WTC11 (cell line): ENCODE measurements at regions not wholly inside any gene's neighbourhood (a gene's known extent, or its start where the extent isn't known, plus 50 kb on each side); places are given as distances from the start of the nearest gene placed in this dataset.

Experiments
- ELF4 ChIP-seq: sonication (generic); formaldehyde crosslinking; IDR thresholded peaks from 2 replicates; pipeline ENCODE4 v1.8.1; 2022; ENCODE audit warnings: low read depth, mild to moderate bottlenecking, moderate library complexity, missing genetic modification reagents
- RELA ChIP-seq: sonication (generic); formaldehyde crosslinking; IDR thresholded peaks from 2 replicates; pipeline ENCODE4 v1.8.1; 2022; ENCODE audit warnings: missing genetic modification reagents, mild to moderate bottlenecking, borderline replicate concordance
- SMAD3 ChIP-seq: sonication (generic); formaldehyde crosslinking; IDR thresholded peaks from 2 replicates; pipeline ENCODE4 v1.8.0; 2022; ENCODE audit warnings: missing genetic modification reagents, mild to moderate bottlenecking, borderline replicate concordance
- SMAD4 ChIP-seq: sonication (generic); formaldehyde crosslinking; IDR thresholded peaks from 2 replicates; pipeline ENCODE4 v1.8.0; 2022; ENCODE audit warnings: mild to moderate bottlenecking, missing genetic modification reagents
- SOX15 ChIP-seq: fragments of 250-450 bp; sonication (Bioruptor Pico); IDR thresholded peaks from 2 replicates; pipeline ENCODE4 v1.9.0; 2021; ENCODE audit warnings: mild to moderate bottlenecking
- TEAD4 ChIP-seq: sonication (generic); formaldehyde crosslinking; IDR thresholded peaks from 2 replicates; pipeline ENCODE4 v1.8.0; 2022; ENCODE audit warnings: mild to moderate bottlenecking, missing genetic modification reagents
- ZNF671 ChIP-seq: fragments of 250-450 bp; sonication (Bioruptor Pico); IDR thresholded peaks from 2 replicates; pipeline ENCODE4 v1.8.0; 2021; ENCODE audit warnings: mild to moderate bottlenecking
- TF ChIP-seq, protein P1 (sequence below): sonication (generic); formaldehyde crosslinking; IDR thresholded peaks from 2 replicates; pipeline ENCODE4 v1.8.1; 2023; ENCODE audit warnings: mild to moderate bottlenecking, missing genetic modification reagents, moderate library complexity
- TF ChIP-seq, protein P2 (sequence below): fragments of 200-600 bp; IDR thresholded peaks from 2 replicates; pipeline ENCODE4 v1.8.0; 2022; ENCODE audit warnings: antibody characterized with exemption
- TF ChIP-seq, protein P3 (sequence below): sonication (generic); formaldehyde crosslinking; IDR thresholded peaks from 2 replicates; pipeline ENCODE4 v1.8.1; 2022; ENCODE audit warnings: missing genetic modification reagents, borderline replicate concordance

DNA sequence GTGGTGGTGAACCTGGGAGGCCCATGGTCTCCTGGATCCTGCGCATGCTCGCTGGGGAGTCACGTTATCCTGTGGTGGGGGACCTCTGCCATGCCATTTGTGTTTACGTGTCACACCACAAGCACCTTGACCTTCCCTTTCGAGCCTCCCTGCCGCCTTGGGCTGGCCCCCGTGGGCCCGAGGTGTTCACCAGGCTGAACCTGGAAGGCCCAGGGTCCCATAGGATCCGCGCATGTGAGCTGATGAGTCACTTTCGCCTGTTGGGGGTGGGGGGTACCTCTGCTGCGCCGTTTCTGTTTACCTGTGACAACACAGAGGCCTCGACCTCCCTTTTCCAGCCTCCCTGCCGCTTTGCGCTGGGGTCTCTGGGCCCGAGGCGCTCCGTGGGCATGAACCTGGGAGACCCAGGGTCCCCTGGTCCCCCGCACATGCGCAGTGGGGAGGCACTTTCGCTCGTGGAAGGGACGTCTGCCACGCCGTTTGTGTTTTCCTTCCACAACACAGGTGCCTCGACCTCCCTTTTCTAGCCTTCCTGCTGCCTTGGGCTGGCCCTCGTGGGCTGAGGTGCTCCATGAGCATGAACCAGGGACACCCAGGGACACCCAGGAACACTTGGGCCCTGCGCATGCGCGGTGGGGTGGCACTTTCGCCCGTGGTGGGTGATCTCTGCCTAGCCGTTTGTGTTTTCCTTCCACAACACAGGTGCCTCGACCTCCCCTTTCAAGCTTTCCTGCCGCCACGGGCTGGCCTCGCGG, 334.1 kb downstream of the ALG10 start:
- no peak for TF ChIP-seq SMAD3 (CRISPR knock-in tag)
- TF ChIP-seq, protein P1, sequence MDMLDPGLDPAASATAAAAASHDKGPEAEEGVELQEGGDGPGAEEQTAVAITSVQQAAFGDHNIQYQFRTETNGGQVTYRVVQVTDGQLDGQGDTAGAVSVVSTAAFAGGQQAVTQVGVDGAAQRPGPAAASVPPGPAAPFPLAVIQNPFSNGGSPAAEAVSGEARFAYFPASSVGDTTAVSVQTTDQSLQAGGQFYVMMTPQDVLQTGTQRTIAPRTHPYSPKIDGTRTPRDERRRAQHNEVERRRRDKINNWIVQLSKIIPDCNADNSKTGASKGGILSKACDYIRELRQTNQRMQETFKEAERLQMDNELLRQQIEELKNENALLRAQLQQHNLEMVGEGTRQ (CRISPR knock-in tag): no peak
- TF ChIP-seq TEAD4 (CRISPR knock-in tag): no peak
- TF ChIP-seq, protein P2, sequence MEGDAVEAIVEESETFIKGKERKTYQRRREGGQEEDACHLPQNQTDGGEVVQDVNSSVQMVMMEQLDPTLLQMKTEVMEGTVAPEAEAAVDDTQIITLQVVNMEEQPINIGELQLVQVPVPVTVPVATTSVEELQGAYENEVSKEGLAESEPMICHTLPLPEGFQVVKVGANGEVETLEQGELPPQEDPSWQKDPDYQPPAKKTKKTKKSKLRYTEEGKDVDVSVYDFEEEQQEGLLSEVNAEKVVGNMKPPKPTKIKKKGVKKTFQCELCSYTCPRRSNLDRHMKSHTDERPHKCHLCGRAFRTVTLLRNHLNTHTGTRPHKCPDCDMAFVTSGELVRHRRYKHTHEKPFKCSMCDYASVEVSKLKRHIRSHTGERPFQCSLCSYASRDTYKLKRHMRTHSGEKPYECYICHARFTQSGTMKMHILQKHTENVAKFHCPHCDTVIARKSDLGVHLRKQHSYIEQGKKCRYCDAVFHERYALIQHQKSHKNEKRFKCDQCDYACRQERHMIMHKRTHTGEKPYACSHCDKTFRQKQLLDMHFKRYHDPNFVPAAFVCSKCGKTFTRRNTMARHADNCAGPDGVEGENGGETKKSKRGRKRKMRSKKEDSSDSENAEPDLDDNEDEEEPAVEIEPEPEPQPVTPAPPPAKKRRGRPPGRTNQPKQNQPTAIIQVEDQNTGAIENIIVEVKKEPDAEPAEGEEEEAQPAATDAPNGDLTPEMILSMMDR: no peak
- TF ChIP-seq SMAD4: no peak
- TF ChIP-seq, protein P3, sequence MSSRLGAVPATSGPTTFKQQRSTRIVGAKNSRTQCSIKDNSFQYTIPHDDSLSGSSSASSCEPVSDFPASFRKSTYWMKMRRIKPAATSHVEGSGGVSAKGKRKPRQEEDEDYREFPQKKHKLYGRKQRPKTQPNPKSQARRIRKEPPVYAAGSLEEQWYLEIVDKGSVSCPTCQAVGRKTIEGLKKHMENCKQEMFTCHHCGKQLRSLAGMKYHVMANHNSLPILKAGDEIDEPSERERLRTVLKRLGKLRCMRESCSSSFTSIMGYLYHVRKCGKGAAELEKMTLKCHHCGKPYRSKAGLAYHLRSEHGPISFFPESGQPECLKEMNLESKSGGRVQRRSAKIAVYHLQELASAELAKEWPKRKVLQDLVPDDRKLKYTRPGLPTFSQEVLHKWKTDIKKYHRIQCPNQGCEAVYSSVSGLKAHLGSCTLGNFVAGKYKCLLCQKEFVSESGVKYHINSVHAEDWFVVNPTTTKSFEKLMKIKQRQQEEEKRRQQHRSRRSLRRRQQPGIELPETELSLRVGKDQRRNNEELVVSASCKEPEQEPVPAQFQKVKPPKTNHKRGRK: no peak
- TF ChIP-seq ELF4: no peak
- TF ChIP-seq RELA: no peak
- TF ChIP-seq ZNF671 (CRISPR knock-in tag): no peak
- no peak for TF ChIP-seq SOX15 (CRISPR knock-in tag)
